EH (cell line): ENCODE measurements at regions not wholly inside any gene's neighbourhood (a gene's known extent, or its start where the extent isn't known, plus 50 kb on each side); places are given as distances from the start of the nearest gene placed in this dataset.

ENCODE experiments used
- DNase-seq: peaks from one replicate; pipeline ENCODE4 v3.0.0-alpha.2; 2015; ENCODE audit warnings: low read depth

- DNase-seq: no peak
Measured at GRCh38 chr5:40041452-40041851, 616.7 kb upstream of the DAB2 start.

GRCh38 chr5:40037713-40038112, 612.9 kb upstream of the DAB2 start:
- DNase-seq: no peak

GRCh38 chr5:40034441-40034840, 609.7 kb upstream of the DAB2 start:
- no peak for DNase-seq

- DNase-seq: no peak
Measured at GRCh38 chr5:40033411-40033810, 608.6 kb upstream of the DAB2 start.

- no peak for DNase-seq
Measured at GRCh38 chr5:40033009-40033408, 608.2 kb upstream of the DAB2 start.

GRCh38 chr5:40030661-40031060, 605.9 kb upstream of the DAB2 start:
- no peak for DNase-seq

- no peak for DNase-seq
Measured at GRCh38 chr5:40029711-40030495, 605.1 kb upstream of the DAB2 start.

- no peak for DNase-seq
Measured at GRCh38 chr5:40027400-40027799, 602.6 kb upstream of the DAB2 start.

GRCh38 chr5:40025586-40025985, 600.8 kb upstream of the DAB2 start:
- DNase-seq: no peak

- DNase-seq: no peak
Measured at GRCh38 chr5:40022057-40022456, 597.3 kb upstream of the DAB2 start.

- peak; percentile 1 for DNase-seq
Measured at GRCh38 chr5:40021007-40021406, 596.2 kb upstream of the DAB2 start.

GRCh38 chr5:40017918-40018317, 593.1 kb upstream of the DAB2 start:
- no peak for DNase-seq

- no peak for DNase-seq
Measured at GRCh38 chr5:40017135-40017534, 592.4 kb upstream of the DAB2 start.

GRCh38 chr5:40010436-40010835, 585.7 kb upstream of the DAB2 start:
- DNase-seq: no peak

- DNase-seq: no peak
Measured at GRCh38 chr5:40006260-40006659, 581.5 kb upstream of the DAB2 start.

GRCh38 chr5:40001796-40002195, 577.0 kb upstream of the DAB2 start:
- no peak for DNase-seq

GRCh38 chr5:39998518-39998917, 573.7 kb upstream of the DAB2 start:
- DNase-seq: no peak

GRCh38 chr5:39995990-39996389, 571.2 kb upstream of the DAB2 start:
- DNase-seq: no peak

- no peak for DNase-seq
Measured at GRCh38 chr5:39992617-39993202, 567.9 kb upstream of the DAB2 start.

GRCh38 chr5:39986614-39987013, 561.8 kb upstream of the DAB2 start:
- DNase-seq: peak; percentile 20

- no peak for DNase-seq
Measured at GRCh38 chr5:39980056-39980455, 555.3 kb upstream of the DAB2 start.

GRCh38 chr5:39977066-39977655, 552.4 kb upstream of the DAB2 start:
- DNase-seq: peak; percentile 25

- no peak for DNase-seq
Measured at GRCh38 chr5:39970117-39970798, 545.5 kb upstream of the DAB2 start.
